Endothelial cell of umbilical vein (primary cell): ENCODE measurements at regions not wholly inside any gene's neighbourhood (a gene's known extent, or its start where the extent isn't known, plus 50 kb on each side); places are given as distances from the start of the nearest gene placed in this dataset.

ENCODE experiments used
- BruUV-seq: library from RNA; stranded (reverse); fragments of 400-500 nt; replicated peaks from 2 replicates; lab custom pipeline; 2021; lab: Mats Ljungman, UMichigan
- CTCF ChIA-PET: fragments of 300-600, 350-600 bp; sonication (Branson Sonifier 250); formaldehyde crosslinking; loops from one replicate; lab custom pipeline; 2021; ENCODE audit warnings: antibody characterized with exemption, inconsistent platforms; lab: Charles Lee
- POLR2A ChIA-PET: fragments of 300-600, 350-600 bp; sonication (Branson Sonifier 250); formaldehyde crosslinking; loops from one replicate; lab custom pipeline; 2021; ENCODE audit warnings: antibody characterized with exemption, inconsistent platforms; lab: Charles Lee
- DNase-seq: peaks from one replicate; pipeline ENCODE4 v3.0.0-alpha.2; 2011; ENCODE audit warnings: low read depth, low spot score
- FAIRE-seq: peaks from 2 replicates; lab custom pipeline; 2011; peaks lifted over from hg19 to GRCh38; lab: Jason Lieb, UNC
- H2AFZ ChIP-seq: 2 replicates; pipeline ENCODE4 v1.6.0; 2012; ENCODE audit warnings: low read depth, low read length, control low read depth, inconsistent platforms
- H3K27ac ChIP-seq: 2 replicates; pipeline ENCODE4 v1.5.1; 2011; ENCODE audit warnings: low read depth, mild to moderate bottlenecking, control low read depth, low read length, moderate library complexity; ENCODE audit not compliant: insufficient read depth
- H3K27me3 ChIP-seq, 2 experiments: 2 replicates each; pipeline versions ENCODE4 v1.6.0 to v1.6.1; 2011; ENCODE audit warnings: low read length in 2 of 2, mixed read lengths in 1 of 2; ENCODE audit not compliant: control insufficient read depth in 2 of 2, insufficient read depth in 2 of 2
- H3K36me3 ChIP-seq, 2 experiments: 2 replicates in 1 of 2; 3 replicates in 1 of 2; pipeline ENCODE4 v1.5.1; 2011; ENCODE audit warnings: low read length in 2 of 2, mild to moderate bottlenecking in 1 of 2, moderate library complexity in 1 of 2; ENCODE audit not compliant: control insufficient read depth in 2 of 2, insufficient read depth in 2 of 2; ENCODE audit errors: extremely low read depth in 1 of 2
- H3K4me1 ChIP-seq: 3 replicates; pipeline ENCODE4 v1.5.1; 2011; ENCODE audit warnings: mild to moderate bottlenecking, low read length; ENCODE audit not compliant: control insufficient read depth, insufficient read depth; ENCODE audit errors: extremely low read depth
- H3K4me2 ChIP-seq: 2 replicates; pipeline ENCODE4 v1.6.1; 2011; ENCODE audit warnings: low read length, control low read depth, mixed read lengths; ENCODE audit not compliant: insufficient read depth
- H3K4me3 ChIP-seq, 3 experiments: fragments of 200-600 bp in 1 of 3; sonication (generic), shearing (Covaris generic) in 1 of 3; replicated peaks in 1 of 3; 2 replicates each; pipeline ENCODE4 v1.5.1; 2011 to 2016; ENCODE audit warnings: control low read depth in 3 of 3, low read length in 3 of 3, mild to moderate bottlenecking in 2 of 3, inconsistent platforms in 1 of 3, low read depth in 1 of 3, moderate library complexity in 1 of 3; ENCODE audit not compliant: insufficient read depth in 1 of 3
- H3K79me2 ChIP-seq: 2 replicates; pipeline ENCODE4 v1.6.0; 2012; ENCODE audit warnings: low read length, inconsistent platforms; ENCODE audit not compliant: control insufficient read depth, insufficient read depth
- H3K9ac ChIP-seq: replicated peaks from 2 replicates; pipeline ENCODE3; 2011; ENCODE audit warnings: low read length, control low read depth; ENCODE audit not compliant: insufficient read depth; ENCODE audit errors: extremely low read depth
- H3K9me1 ChIP-seq: replicated peaks from 3 replicates; pipeline ENCODE4 v1.6.0; 2011; ENCODE audit warnings: mild to moderate bottlenecking, low read length; ENCODE audit not compliant: control insufficient read depth, insufficient read depth; ENCODE audit errors: extremely low read depth
- H3K9me3 ChIP-seq: replicated peaks from 2 replicates; pipeline ENCODE4 v1.5.1; 2012; ENCODE audit warnings: low read length, inconsistent platforms; ENCODE audit not compliant: control insufficient read depth, insufficient read depth
- H4K20me1 ChIP-seq: replicated peaks from 2 replicates; pipeline ENCODE3; 2011; ENCODE audit warnings: mild to moderate bottlenecking, low read length; ENCODE audit not compliant: control insufficient read depth, insufficient read depth; ENCODE audit errors: extremely low read depth
- CTCF ChIP-seq, 2 donors: IDR thresholded peaks; 1 replicate in 1 of 2; 2 replicates in 1 of 2; pipeline ENCODE4 v1.5.1; 2011; ENCODE audit warnings: low read length in 2 of 2, mild to moderate bottlenecking in 2 of 2, moderate library complexity in 2 of 2, control low read depth in 1 of 2, inconsistent platforms in 1 of 2, low read depth in 1 of 2; ENCODE audit not compliant: insufficient read depth in 1 of 2; ENCODE audit errors: extremely low read depth in 1 of 2
- EZH2 ChIP-seq: IDR thresholded peaks from 2 replicates; pipeline ENCODE4 v1.6.1; 2012; ENCODE audit warnings: borderline replicate concordance, low read depth, mild to moderate bottlenecking, moderate library complexity, low read length, inconsistent platforms; ENCODE audit not compliant: severe bottlenecking
- FOS ChIP-seq: IDR thresholded peaks from 2 replicates; pipeline ENCODE4 v1.6.1; 2011; ENCODE audit warnings: mild to moderate bottlenecking, low read length, moderate library complexity, borderline replicate concordance; ENCODE audit not compliant: insufficient read depth
- GATA2 ChIP-seq: IDR thresholded peaks from 2 replicates; pipeline ENCODE4 v1.7.0; 2011; ENCODE audit warnings: low read depth, mild to moderate bottlenecking, moderate library complexity, mixed read lengths, low read length; ENCODE audit not compliant: insufficient read length, insufficient read depth
- JUN ChIP-seq: IDR thresholded peaks from 2 replicates; pipeline ENCODE4 v1.6.1; 2011; ENCODE audit warnings: borderline replicate concordance, low read depth; ENCODE audit not compliant: insufficient read length, insufficient read depth
- MAX ChIP-seq: IDR thresholded peaks from 2 replicates; pipeline ENCODE4 v1.6.1; 2011; ENCODE audit not compliant: insufficient read depth, insufficient read length
- MYC ChIP-seq: IDR thresholded peaks from one replicate; pipeline ENCODE4 v1.6.1; 2011; ENCODE audit warnings: mild to moderate bottlenecking, low read depth, low read length
- POLR2A ChIP-seq: IDR thresholded peaks from 2 replicates; pipeline ENCODE4 v1.6.1; 2012; ENCODE audit warnings: low read depth, mild to moderate bottlenecking, control low read depth, low read length
- POLR2AphosphoS5 ChIP-seq: IDR thresholded peaks from 2 replicates; pipeline ENCODE4 v1.6.1; 2012; ENCODE audit warnings: low read depth, mild to moderate bottlenecking, control low read depth, low read length, moderate library complexity; ENCODE audit not compliant: insufficient read depth
- dilution Hi-C: fragments of 300-500 bp; cut with MboI; formaldehyde crosslinking; loops from one replicate; pipeline ENCODE4 v1.15.0; 2019; ENCODE audit warnings: low sequenced_read_pairs; ENCODE audit not compliant: extremely low pct_ligation_motif_present
- intact Hi-C: fragments of 100-400 bp; cut with micrococcal nuclease; formaldehyde crosslinking; loops from one replicate; pipeline ENCODE4 v1.10.0; 2022

GRCh38 chr16:54687043-54687899 is 243.4 kb upstream of the IRX5 start:
- DNase-seq: no peak
- CTCF ChIA-PET: no interaction called here
- BruUV-seq: no TSS peak
- no peaks in the 10 kb centered on the region for H3K79me2 ChIP-seq
- no peak for TF ChIP-seq FOS
- no peak for TF ChIP-seq JUN
- TF ChIP-seq POLR2A: no peak
- no peak for TF ChIP-seq MYC
- TF ChIP-seq EZH2: no peak
- no peak for TF ChIP-seq CTCF (IDR thresholded peaks at IDR 0.05; ENCODE audit: extremely low read depth in 1 of 2, insufficient read depth in 1 of 2, low read depth in 1 of 2, low read length in 2 of 2)
- TF ChIP-seq MAX: no peak
- TF ChIP-seq GATA2: no peak
- TF ChIP-seq POLR2AphosphoS5: no peak
- no peak for FAIRE-seq
- no peak overlapping the region for H3K4me3 ChIP-seq
- dilution Hi-C loops: no loop called here
- H3K4me2 ChIP-seq: no peak overlapping the region
- H3K27me3 ChIP-seq: no peaks in the 10 kb centered on the region
- no peak overlapping the region for H2AFZ ChIP-seq
- no peak overlapping the region for H3K9ac ChIP-seq
- H3K9me1 ChIP-seq: no peaks in the 10 kb centered on the region
- H3K36me3 ChIP-seq: no peaks in the 10 kb centered on the region
- H3K4me1 ChIP-seq: no peaks in the 10 kb centered on the region
- H4K20me1 ChIP-seq: no peaks in the 10 kb centered on the region
- POLR2A ChIA-PET: no interaction called here
- intact Hi-C loops: no loop called here
- H3K27ac ChIP-seq: no peak overlapping the region
- H3K9me3 ChIP-seq: no peaks in the 10 kb centered on the region
